ENCODE measurements at regions not wholly inside any gene's neighbourhood (a gene's known extent, or its start where the extent isn't known, plus 50 kb on each side); places are given as distances from the start of the nearest gene placed in this dataset.

DNA sequence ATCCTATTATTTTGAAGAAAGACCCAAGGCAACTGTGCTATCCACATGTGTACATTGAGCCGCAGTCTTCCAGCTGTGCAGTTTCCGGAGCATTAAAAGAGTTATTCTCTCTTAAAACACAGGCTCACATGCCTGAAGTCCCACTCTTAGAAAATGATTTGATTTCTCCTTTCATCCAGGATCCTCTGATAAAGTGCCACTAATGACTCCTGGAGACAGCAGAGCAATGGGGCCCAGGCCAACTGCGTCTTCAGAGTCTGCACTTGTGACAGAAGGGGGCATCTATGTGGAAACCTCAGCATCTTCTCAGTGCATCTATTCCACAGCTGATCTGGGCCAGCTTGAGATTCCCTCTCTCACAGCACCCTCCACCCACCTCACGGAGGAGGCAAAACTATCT, 482.1 kb upstream of the AKR1E2 start:
- no peaks in the 10 kb centered on the region for H3K9me3 ChIP-seq (ENCODE audit: severe bottlenecking)
- peak overlapping the region; percentile 70 for H3K27ac ChIP-seq (ENCODE audit: poor library complexity, severe bottlenecking)
- H3K4me3 ChIP-seq (ENCODE audit: severe bottlenecking), result no peak overlapping the region
- TF ChIP-seq, protein P1, sequence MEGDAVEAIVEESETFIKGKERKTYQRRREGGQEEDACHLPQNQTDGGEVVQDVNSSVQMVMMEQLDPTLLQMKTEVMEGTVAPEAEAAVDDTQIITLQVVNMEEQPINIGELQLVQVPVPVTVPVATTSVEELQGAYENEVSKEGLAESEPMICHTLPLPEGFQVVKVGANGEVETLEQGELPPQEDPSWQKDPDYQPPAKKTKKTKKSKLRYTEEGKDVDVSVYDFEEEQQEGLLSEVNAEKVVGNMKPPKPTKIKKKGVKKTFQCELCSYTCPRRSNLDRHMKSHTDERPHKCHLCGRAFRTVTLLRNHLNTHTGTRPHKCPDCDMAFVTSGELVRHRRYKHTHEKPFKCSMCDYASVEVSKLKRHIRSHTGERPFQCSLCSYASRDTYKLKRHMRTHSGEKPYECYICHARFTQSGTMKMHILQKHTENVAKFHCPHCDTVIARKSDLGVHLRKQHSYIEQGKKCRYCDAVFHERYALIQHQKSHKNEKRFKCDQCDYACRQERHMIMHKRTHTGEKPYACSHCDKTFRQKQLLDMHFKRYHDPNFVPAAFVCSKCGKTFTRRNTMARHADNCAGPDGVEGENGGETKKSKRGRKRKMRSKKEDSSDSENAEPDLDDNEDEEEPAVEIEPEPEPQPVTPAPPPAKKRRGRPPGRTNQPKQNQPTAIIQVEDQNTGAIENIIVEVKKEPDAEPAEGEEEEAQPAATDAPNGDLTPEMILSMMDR (IDR thresholded peaks at IDR 0.05; ENCODE audit: poor library complexity, severe bottlenecking), result no peak
- ATAC-seq (ENCODE audit: low read depth) (no peak), DNase-seq (ENCODE audit: low spot score) (no peak)
- peaks cover 14% of the 10 kb centered on the region for H3K4me1 ChIP-seq (ENCODE audit: insufficient read depth, poor library complexity, severe bottlenecking)
- no peaks in the 10 kb centered on the region for H3K36me3 ChIP-seq (ENCODE audit: low read depth)
- no peaks in the 10 kb centered on the region for H3K27me3 ChIP-seq (ENCODE audit: insufficient read depth, poor library complexity, severe bottlenecking)

DNA sequence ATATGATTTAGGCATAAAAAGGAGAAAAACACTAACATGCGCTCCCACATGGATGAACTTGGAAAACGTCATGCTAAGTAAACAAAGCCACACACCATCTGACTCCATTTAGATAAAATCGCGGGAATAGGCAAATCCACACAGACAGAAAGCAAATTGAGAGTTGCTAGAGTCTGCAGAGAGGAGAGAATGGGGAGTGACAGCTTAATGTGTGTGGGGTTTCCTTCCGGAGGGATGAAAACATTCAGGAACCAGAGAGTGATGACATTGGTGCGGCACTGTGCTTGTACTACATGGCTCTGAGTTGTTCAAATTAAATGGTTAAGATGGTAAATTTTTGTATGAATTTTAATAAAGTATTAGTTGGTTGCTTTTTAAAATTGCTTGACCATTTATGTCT, 482.9 kb upstream of the AKR1E2 start:
- no peaks in the 10 kb centered on the region for H3K27me3 ChIP-seq (ENCODE audit: insufficient read depth, poor library complexity, severe bottlenecking)
- no peak for ATAC-seq (ENCODE audit: low read depth)

DNA sequence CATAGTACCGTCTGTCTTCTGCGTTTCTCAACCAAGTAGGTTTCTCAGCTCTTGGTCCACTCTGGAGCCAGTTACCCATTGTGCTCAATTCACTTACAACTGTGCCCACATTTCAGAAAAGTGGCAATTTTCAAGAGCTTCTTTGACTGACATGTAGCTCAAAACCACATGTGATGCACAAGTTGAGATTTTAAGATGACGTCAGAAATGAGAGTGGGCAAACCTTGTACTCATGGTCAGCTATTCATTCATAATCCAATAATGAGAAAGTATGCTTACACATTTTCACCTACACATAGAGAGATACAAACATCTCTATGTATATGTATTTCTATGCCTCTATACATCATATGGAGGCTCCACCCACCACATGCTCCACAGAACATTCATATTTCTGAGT, 487.2 kb upstream of the AKR1E2 start:
- Histone ChIP-seq H3K4me1 (ENCODE audit: insufficient read depth, poor library complexity, severe bottlenecking) (peaks cover under 1% of the 10 kb centered on the region), H3K9me3 (ENCODE audit: severe bottlenecking) (no peaks in the 10 kb centered on the region), H3K36me3 (ENCODE audit: low read depth) (no peaks in the 10 kb centered on the region), H3K27me3 (ENCODE audit: insufficient read depth, poor library complexity, severe bottlenecking) (no peaks in the 10 kb centered on the region), H3K27ac (ENCODE audit: poor library complexity, severe bottlenecking) (no peak overlapping the region), H3K4me3 (ENCODE audit: severe bottlenecking) (no peak overlapping the region)
- TF ChIP-seq, protein P1 (IDR thresholded peaks at IDR 0.05; ENCODE audit: poor library complexity, severe bottlenecking), result no peak
- ATAC-seq (ENCODE audit: low read depth), result no peak
- DNase-seq (ENCODE audit: low spot score), result no peak

More for the DNA sequence above, 482.9 kb upstream of the AKR1E2 start:
- TF ChIP-seq, protein P1 (IDR thresholded peaks at IDR 0.05; ENCODE audit: poor library complexity, severe bottlenecking), result no peak
- Histone ChIP-seq H3K27ac (ENCODE audit: poor library complexity, severe bottlenecking) (no peak overlapping the region), H3K4me1 (ENCODE audit: insufficient read depth, poor library complexity, severe bottlenecking) (peaks cover 14% of the 10 kb centered on the region), H3K9me3 (ENCODE audit: severe bottlenecking) (no peaks in the 10 kb centered on the region), H3K4me3 (ENCODE audit: severe bottlenecking) (no peak overlapping the region), H3K36me3 (ENCODE audit: low read depth) (no peaks in the 10 kb centered on the region)
- DNase-seq (ENCODE audit: low spot score), result no peak

DNA sequence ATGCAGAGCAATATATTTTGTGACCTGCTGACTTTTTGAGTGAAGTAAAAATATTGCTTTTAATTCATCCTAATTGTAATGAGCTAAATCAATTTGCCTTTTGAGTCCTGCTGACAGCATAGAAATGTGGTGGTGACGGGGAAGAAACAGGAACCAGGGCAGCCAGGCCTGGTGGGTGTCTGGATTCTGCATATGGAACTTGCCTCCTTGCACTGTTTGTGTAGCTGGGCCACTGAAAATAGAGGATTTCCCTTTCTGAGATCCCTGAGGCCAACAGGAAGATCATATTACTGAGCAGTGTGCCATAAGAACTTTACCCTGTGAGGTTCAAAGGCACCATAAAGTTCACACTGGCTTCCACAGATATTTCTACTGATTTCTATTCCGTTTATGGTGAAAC, 488.4 kb upstream of the AKR1E2 start:
- ATAC-seq (ENCODE audit: low read depth) (no peak), DNase-seq (ENCODE audit: low spot score) (no peak)
- Histone ChIP-seq H3K4me3 (ENCODE audit: severe bottlenecking) (no peak overlapping the region), H3K4me1 (ENCODE audit: insufficient read depth, poor library complexity, severe bottlenecking) (no peaks in the 10 kb centered on the region), H3K36me3 (ENCODE audit: low read depth) (no peaks in the 10 kb centered on the region), H3K27me3 (ENCODE audit: insufficient read depth, poor library complexity, severe bottlenecking) (no peaks in the 10 kb centered on the region), H3K9me3 (ENCODE audit: severe bottlenecking) (no peaks in the 10 kb centered on the region), H3K27ac (ENCODE audit: poor library complexity, severe bottlenecking) (no peak overlapping the region)
- TF ChIP-seq, protein P1 (IDR thresholded peaks at IDR 0.05; ENCODE audit: poor library complexity, severe bottlenecking), result no peak

DNA sequence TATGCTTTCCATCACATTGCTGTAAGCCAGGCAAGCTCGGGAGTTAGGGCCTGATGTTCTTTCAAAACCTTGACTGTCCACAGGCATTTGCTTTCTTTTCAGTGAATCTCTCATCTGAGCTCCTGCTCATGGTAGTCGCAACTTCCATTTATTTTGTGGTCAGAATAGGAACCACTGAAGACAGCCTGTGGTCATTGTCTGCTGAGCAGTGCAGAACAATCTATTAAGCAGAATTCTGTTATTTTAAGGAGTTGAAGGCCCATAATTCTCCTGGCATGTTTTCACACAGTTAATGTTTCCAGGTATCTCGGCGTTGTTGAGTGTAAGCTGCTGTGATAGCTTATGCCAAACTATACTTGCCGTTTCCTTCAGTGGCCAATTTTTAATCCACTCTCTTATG, 491.1 kb upstream of the AKR1E2 start:
- no peaks in the 10 kb centered on the region for H3K4me1 ChIP-seq (ENCODE audit: insufficient read depth, poor library complexity, severe bottlenecking)
- ATAC-seq (ENCODE audit: low read depth) (no peak), DNase-seq (ENCODE audit: low spot score) (no peak)
- H3K9me3 ChIP-seq (ENCODE audit: severe bottlenecking), result no peaks in the 10 kb centered on the region
- TF ChIP-seq, protein P1 (IDR thresholded peaks at IDR 0.05; ENCODE audit: poor library complexity, severe bottlenecking), result no peak
- H3K27ac ChIP-seq (ENCODE audit: poor library complexity, severe bottlenecking), result no peak overlapping the region
- no peaks in the 10 kb centered on the region for H3K36me3 ChIP-seq (ENCODE audit: low read depth)
- H3K4me3 ChIP-seq (ENCODE audit: severe bottlenecking), result no peak overlapping the region
- no peaks in the 10 kb centered on the region for H3K27me3 ChIP-seq (ENCODE audit: insufficient read depth, poor library complexity, severe bottlenecking)

Measured in RWPE2 (cell line).